SK-N-DZ (cell line): ENCODE measurements at regions not wholly inside any gene's neighbourhood (a gene's known extent, or its start where the extent isn't known, plus 50 kb on each side); places are given as distances from the start of the nearest gene placed in this dataset.

ENCODE experiments used
- DNase-seq: peaks from one replicate; pipeline ENCODE4 v3.0.0-alpha.2; 2015; ENCODE audit warnings: low spot score

DNA sequence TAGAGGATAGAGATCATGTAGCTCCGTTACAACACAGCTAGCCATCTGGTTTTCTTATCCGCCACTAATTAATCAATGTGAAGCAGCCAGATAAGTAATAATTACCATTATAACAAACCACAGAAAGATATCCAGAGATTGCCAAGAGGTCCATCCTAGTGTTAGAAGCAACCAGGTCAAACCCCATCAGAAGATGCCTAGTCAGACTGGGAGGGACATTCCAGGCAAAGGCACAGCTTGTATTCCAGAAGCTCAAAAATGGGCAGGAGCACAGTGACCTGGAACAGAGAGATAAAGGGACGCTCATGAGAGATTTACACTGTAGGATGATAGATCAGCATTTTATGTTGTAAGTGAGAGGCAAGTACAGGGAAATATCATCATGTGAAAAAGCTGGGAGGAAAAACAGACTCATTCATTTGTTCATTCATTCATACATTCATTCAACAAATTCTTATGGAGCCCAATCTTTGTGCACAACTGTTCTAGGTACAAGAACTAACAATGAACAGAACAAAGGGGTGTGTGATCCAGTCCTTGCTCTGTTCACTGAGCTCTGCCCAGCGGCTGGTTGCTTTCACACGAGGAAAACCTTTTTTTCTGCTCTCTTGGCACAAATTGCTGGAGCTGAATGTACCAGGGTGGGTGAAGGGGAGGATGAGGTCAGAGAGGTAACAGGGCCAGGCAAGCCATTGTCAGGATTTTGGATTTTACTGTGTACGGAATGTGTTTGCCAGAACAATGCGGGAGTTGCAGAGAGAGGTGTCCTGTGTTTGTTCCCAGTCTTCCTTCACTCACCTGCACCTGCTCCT lies 240.8 kb upstream of the FGGY start:
- DNase-seq: peak; percentile 57

DNA sequence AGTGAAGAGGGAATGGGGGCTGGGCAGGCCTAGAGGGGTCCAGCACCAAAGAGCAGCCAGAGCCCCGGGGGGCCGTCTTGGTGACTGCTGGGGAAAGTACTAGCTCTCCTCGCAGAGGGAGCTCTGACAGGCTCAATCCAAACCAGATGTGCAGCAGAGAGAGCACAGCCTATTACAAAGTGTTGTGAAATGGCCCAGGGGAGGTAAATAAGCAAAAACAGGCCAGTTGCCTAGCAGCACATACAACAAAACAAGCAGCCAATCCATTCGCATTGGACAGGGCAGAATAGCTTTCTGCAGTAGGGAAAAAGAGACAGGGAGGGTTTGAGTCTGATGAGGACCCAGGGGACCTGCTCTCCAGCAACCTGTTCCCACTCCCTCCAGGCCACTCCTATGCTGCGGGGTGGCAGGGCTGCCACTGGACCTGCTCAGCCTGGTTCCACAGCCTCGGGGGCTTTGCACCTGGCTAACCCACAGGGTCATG lies 239.6 kb upstream of the FGGY start:
- peak; percentile 78 for DNase-seq

DNA sequence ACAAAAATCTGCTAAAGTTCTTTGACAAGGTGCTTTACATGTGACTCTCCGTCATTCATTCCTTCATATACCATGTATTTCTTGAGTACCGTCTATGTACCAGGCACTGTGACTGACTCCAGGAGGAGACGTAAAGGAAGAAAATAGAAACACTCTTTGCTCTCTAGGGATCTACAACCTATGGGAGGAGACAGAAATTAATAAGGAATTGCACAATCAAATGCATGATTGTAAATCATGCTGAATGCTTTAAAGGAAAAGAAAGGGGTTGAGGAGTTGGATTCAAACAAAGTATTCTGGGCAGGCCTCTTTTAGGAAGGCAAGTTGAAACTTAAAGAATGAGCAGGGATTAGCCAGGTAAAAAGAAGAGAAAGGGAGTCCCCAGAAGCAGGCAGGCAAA lies 239.1 kb upstream of the FGGY start:
- no peak for DNase-seq

DNA sequence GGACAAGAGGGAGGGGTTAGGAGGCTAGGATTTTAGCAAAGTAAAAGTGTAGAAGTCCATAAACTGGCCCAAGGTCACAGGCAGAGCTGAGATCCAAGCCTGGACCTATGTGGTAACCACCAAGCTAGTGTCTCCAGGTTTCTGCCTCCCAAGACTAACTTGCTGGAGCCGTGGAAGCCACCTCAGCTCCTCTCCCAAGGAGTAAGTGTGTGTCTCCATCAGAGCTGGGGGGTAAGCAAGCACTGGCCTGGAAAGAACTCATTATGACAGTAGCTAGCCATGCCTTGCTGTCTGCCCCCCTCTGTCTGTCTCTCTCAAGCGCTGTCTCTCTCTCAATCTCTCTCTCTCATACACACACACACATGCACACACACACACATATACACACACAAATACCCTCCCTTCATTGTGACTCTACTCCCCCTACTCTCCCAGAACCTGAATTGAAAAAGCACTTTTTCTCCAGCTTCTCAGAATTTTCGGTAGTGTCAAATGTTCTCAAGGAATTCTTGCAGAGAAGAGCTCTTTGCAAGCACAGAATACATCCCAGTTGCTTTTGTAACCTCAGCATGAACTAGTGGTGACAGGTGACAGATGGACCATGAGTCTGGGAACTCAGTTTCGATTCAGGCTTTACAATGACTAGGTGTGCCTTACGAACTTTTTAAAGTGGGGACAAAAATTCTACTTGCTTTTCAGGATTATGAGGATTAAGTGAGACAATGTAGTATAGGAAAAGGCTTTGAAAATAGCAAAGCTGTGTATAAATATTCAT lies 238.0 kb upstream of the FGGY start:
- DNase-seq: no peak

DNA sequence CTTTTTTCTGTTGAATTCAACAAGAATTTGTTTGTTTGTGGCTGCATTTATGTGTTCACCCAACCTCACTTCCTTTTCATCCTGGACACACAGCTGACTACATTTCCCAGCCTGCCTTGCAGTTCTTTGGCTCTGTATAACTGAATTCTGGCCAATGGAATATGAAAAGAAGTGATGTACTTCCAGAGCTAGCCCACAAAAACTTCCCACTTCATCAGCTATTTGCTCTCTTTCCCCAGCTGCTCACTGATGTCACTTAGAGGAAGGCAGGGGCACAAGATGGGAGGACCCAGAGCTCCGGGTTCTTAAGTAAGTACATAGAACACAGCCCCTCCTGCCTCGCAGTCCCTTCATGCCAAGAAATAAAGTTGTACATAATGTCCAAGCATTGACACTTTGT lies 235.0 kb upstream of the FGGY start:
- no peak for DNase-seq

DNA sequence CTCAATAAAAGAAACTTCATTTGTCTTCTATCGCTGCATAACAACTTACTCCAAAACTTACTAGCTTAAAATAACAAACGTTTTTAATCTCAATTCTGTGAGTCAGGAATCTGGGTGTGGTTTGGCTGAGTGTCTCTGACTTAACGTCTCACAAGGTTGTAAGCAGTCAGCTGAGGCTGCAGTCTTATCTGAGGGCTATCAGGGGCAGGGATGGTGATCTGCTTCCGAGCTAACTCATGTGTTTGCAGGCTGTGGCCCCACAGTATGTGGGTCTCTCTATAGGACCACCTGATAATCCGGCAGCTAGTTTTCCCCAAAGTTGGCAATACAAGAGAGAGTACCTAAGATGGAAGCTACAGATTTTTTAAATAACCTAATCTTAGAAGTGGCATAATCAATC lies 234.2 kb upstream of the FGGY start:
- no peak for DNase-seq

DNA sequence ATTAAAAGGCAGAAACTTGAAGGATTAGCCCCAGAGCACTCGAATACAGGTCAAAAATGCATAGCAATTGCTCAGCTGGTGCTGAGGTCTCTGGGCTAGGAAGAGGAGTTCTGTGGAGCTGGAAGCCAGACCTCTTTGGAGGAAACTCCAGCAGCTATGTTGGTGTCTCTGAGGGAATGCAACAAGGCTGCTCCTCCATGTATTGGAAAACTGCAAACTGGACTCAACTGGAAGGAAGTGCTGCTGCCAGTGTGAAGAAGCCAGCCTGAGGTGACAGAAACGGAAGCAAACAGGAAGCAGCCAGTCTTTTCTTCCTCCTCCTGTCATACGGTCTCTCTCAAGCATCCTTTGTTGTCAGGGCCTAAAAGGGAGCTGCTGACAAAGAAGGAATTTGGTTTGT lies 233.4 kb upstream of the FGGY start:
- DNase-seq: no peak

DNA sequence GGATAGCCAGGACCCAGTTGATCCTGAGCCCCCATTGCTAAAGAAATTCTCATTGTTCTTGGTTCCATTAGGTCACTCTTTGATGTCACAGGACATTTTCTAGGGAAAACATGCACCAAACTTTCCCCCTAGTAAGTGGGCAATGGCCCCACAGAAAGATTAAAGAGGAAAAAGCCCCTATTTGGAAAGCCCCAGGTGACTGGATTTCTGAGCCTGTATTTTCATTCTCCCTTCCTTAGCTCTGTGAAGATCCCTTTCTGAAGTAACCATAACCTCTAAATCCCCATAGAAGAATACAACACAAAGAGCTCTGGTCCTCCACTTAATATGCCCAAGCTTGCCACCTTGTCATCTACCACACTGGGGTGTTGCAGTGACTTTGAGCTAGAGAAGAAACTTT lies 232.3 kb upstream of the FGGY start:
- DNase-seq: no peak

DNA sequence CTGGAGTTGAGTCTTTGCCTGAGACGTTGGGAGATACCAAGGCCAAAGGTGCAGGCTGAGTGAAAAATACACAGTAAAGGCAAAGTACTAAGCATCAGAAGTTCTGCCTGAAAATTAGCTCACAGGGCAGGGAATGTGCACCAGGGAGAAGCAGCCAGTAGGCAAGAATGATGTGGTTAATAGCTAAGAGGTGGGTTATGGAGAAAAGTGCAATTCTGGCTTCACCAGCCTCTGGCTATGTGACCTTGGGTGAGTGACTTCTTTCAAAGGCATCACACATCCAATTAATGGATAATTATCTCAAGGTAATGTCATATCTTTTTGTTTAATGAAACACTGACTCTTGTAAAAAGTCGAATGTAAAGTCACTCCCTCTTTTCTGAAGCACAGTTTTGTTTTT lies 230.7 kb upstream of the FGGY start:
- no peak for DNase-seq

DNA sequence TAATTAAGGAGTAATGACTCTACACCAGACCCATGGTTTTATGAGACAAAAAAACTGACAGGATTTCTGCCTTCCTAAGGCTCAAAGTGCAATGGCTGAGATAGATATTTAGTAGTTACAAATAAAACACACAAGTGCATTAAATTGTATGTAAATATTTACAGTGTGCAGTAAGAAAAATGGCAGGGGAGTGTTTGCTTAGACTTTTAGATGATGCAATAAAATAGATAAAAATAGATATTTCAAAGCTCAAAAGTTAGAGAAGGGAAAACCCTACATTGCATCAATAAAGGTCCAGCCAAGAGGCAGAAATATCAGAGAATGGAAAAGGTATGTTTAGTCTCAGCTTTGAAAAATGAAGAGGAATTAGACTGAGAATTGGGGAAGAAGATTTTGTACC lies 226.3 kb upstream of the FGGY start:
- DNase-seq: no peak

DNA sequence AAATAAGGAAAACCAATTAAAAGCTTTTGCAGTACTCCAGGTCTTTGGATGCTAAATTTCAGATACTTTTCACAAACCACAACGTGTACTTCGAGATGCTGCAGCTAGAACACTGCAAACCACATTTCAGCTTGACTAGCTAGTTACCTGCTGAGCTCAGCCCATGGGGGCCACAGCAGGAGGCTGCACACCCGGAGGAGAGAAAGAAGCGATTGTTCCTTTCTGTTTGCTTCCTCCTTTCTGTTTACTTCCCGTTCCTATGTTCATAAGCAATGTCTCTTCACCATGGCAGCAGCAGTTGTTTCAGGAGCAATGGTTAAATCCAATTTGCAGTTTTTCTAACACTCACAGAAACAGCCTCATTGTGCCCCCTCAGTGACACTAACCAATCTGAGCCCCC lies 225.6 kb upstream of the FGGY start:
- DNase-seq: no peak

DNA sequence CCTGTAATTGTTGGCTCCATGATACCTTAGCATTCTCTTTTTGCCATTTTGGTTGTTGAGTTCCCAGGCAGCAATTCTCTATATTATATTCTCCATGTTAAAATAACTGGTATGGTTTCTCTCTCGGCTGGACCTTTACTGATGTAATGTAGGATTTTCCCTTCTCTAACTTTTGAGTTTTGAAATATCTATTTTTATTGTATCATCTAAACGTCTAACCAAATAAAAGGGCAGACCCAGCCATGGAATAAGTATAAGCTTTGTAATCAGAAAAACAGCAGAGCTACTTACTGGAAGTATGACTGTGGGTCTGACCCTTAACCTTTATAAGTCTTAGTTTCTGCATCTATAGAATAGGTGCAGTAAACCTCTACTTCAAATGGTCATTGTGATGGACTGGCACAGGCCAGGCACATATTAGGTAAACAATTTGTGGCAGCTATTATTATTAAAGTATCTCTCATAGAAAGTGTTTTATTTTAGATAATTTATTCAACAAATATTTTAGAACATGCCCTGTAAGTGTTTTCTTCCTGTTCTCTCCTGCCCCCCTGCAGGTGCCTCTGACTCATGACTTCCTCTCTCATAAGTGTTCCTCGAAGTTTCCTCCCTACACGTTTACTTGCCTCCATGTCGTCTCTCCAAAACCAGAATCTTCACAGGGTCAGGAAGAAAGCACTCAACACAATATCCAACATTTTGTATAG lies 224.9 kb upstream of the FGGY start:
- no peak for DNase-seq

DNA sequence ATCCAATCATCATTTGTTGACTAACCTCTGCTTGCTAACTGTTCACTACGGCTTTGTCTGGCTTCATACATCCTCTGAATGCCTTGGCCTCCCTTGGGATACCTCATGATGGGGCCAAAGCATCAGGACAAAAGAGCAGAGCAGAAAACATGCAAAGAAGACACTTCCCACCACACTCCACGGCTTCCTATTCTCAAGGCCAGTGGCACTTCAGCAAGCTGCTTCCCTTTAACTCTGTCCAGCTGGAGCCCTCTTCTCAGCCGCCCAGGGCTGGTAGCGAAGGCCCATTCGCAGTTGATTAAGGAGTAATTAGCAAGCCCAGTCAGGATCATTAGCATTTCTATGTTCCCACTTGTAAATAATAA lies 224.3 kb upstream of the FGGY start:
- no peak for DNase-seq

DNA sequence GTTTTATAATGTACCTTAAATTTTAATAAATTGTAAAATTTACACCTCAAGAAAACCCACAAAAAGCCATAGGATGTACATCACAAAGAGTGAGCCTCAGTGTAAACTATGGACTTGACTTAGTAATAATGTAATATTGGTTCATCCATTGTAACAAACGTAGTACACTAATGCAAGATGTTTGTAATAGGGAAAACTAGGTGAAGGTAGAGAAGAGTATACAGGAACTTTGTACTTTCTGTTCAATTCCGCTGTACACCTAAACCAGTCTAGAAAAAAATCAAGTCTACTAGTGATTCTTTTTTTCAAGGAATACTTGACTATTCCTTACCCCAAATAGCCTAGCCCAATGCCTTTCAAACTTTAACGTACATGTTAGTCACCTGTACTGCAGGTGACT lies 222.3 kb upstream of the FGGY start:
- no peak for DNase-seq

DNA sequence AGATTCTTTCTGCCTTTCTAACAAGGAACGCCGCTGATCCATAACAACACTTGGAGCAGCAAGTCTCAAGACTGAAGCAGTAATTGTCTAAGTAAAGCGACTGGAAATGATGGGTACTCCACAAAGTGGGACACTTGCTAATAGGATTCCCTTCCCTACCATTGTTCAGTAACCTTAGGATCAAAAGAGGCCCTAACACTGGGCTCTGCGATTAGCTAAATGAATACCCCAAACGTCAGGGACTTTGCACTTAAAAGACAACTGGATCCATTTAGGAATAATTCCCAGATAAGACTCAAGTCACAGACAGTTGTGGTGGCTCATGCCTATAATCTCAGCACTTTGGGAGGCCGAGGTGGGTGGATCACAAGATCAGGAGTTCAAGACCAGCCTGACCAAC lies 221.9 kb upstream of the FGGY start:
- DNase-seq: no peak

DNA sequence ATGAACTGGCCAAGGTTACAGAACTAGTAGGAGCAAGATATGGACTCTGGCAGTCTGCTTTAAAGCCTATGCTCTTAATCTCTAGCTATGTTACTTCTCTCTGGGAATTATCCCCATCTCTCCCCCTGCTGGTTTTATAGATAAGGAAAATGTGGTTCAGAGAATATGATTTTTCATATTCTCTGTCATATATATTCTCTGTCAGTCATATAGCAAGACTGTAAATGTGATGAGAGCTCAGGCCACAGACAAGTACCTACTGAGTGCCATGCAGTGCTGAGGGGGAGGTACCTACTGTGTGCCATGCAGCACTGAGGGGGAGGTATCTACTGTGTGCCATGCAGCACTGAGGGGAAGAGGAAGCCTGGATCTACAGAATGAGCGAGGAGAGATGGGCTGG lies 220.3 kb upstream of the FGGY start:
- no peak for DNase-seq

DNA sequence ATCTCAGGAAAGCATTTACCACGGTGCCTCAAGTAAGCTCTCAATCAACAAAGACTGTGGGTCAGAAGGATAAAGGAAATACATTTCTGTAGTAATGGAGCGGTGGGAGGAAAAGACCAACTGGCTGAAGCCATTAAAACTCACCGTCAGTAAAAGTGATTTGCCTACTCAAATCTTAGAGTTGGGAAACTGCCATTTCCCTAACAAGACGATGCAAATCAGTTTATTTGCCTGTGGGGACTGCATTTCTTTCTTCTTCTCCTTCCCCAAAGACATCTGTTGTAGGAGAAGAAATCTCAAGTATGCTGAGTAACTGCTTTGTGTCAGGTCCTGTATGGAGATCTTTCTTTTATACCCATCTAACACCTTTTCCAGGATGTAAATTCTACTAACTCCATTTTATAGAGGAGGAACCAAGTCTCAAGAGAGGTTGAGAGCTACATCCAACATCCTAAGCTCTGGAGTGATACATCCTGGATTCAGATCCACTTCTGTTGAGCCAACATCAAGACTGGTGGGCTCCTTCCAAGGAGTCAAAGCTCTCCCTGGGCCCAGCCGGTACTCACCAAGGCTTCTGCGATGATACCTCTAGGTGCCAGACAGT lies 219.3 kb upstream of the FGGY start:
- DNase-seq: no peak

DNA sequence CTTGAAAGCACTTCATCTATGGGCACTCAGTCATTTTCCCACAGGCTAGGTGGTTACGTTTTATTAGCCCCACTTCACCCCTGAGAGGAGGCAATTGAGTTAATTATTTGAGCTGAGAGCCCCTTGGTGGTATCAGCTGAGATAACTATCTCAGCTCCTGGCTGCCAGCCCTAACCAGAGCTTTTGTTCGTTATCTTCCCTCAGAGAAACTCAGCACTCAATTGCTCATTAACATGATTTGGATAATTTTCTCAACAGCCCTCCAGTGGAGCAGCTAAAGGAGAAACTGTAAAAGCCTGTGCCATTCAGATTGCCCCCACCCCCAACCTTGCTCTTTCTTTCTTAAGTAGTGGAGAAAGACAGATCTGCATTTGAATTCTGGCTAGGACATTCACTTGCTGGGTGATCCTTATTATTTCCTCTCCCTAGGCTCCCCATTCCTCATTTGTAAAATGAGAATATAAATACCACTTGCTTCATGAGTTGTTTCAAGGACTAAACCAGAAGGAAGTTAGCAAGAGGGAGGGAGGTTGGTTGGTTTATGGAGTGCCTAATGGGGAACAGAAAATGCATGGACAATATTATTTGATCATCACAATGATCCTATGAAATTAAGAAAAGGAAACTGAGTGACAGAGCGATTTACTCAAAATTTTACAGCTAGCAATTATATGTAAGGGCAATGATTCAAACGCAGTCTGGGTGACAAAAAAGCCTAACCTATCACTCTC lies 218.7 kb upstream of the FGGY start:
- peak; percentile 5 for DNase-seq

DNA sequence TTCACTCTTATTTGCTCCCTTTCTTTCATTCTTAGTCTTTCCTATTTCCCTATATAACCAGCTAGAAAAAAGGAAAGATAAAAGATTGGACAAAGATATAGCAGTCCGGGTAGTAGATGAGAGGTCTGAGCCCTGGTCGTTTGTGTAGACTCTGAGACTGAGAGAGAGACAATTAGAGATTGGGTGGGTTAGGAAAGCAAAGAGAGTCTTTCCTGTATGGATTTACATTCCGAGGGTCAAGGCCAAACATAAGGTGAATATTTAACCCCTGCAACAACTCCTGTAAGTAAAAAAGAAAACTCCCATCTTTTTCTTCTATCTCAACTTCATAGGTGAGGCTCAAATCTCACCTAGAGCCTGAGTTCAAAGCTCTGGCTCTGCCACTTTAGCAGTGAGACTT lies 218.0 kb upstream of the FGGY start:
- DNase-seq: no peak

DNA sequence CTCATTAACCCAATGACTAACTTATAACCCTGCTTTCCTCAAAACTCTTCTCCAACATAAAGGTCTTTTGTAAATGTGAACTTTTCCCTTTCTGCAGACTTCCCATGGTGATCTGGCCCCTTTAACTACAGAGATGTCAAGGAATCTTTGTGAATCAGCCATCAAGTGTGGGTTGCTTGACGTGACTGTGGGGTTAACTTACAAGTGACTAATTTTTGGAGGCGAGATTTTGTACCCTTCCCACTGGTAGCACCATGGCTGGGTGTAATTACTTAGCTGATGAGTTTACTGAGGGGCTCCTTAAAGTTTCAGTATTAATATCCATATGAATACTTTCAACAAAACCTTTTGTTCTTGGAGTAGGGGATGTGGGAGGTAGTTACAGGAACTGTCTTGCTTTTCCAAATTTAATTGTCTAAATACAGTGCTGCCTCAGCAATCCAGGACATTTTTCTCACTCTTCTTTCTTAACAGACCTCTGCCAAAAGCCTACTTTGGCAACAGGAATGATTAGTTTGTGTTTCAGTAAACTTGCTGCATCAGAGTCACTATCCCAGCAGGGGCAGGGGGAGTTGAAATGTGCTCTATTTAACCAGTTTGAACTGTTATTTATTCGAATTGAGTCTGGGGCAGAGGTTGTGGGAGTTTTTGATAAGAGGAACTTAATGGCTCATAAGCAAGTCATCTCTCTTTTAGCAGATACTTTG lies 217.3 kb upstream of the FGGY start:
- no peak for DNase-seq

DNA sequence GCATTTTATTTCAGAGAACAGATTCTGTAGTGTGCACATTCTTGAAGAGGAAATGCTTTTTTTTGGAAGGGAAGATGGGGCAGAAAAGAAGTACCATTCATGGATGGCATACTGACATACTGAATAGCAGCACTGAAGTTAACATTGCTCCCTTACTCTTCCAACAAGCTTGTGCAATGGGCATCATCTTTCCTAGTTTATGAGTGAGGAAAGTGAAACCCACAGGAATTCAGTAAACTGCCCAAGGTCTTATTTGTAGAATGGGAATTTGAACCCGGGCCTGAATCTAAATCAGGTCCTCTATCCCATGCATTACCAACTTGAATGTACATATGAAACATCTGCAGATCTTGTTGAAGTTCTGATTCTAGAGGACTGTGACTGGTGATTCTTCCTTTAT lies 215.7 kb upstream of the FGGY start:
- no peak for DNase-seq
